SK-N-SH (cell line): ENCODE measurements at regions not wholly inside any gene's neighbourhood (a gene's known extent, or its start where the extent isn't known, plus 50 kb on each side); places are given as distances from the start of the nearest gene placed in this dataset.

Source experiments
- CTCF ChIA-PET: fragments of 300-600, 350-600 bp; formaldehyde crosslinking; extraction: SDS; loops from one replicate; lab custom pipeline; 2021; lab: Yijun Ruan, JAX
- POLR2A ChIA-PET: fragments of 350-600 bp; sonication (Branson Sonifier 250); formaldehyde crosslinking; extraction: SDS; loops from one replicate; lab custom pipeline; 2020; ENCODE audit warnings: antibody characterized with exemption, inconsistent platforms; lab: Yijun Ruan, JAX
- DNase-seq: peaks from one replicate; pipeline ENCODE4 v3.0.0; 2012
- H2AFZ ChIP-seq: fragments of 200-600 bp; sonication (generic); 2 replicates; pipeline ENCODE4 v1.8.1; 2016; ENCODE audit warnings: antibody characterized with exemption, mild to moderate bottlenecking, low read depth
- H3F3A ChIP-seq: fragments of 200-600 bp; sonication (generic); replicated peaks from 2 replicates; pipeline ENCODE3; 2016; ENCODE audit warnings: antibody characterized with exemption, mild to moderate bottlenecking; ENCODE audit not compliant: insufficient read depth
- H3K27ac ChIP-seq, 2 experiments: fragments of 200-500 bp in 1 of 2; fragments of 200-600 bp in 1 of 2; sonication (Bioruptor generic) in 1 of 2; sonication (generic), shearing (Covaris generic) in 1 of 2; 2 replicates each; pipeline versions ENCODE4 v1.5.1 to v1.6.1; 2014 to 2016; ENCODE audit warnings: low read depth in 2 of 2, inconsistent platforms in 1 of 2, low read length in 1 of 2, mild to moderate bottlenecking in 1 of 2, mixed read lengths in 1 of 2
- H3K27me3 ChIP-seq: fragments of 200-600 bp; sonication (generic), shearing (Covaris generic); 2 replicates; pipeline ENCODE4 v1.6.1; 2016; ENCODE audit warnings: mixed run types; ENCODE audit not compliant: insufficient read depth
- H3K36me3 ChIP-seq, 2 experiments: fragments of 200-500 bp in 1 of 2; fragments of 200-600 bp in 1 of 2; sonication (Bioruptor generic) in 1 of 2; sonication (generic) in 1 of 2; replicated peaks in 1 of 2; 2 replicates each; pipeline versions ENCODE3 to v1.5.1; 2014 to 2016; ENCODE audit warnings: low read length in 1 of 2, mild to moderate bottlenecking in 1 of 2; ENCODE audit not compliant: insufficient read depth in 2 of 2, control insufficient read depth in 1 of 2
- H3K4me1 ChIP-seq, 2 experiments: fragments of 200-500 bp in 1 of 2; fragments of 200-600 bp in 1 of 2; sonication (Bioruptor generic) in 1 of 2; sonication (generic), shearing (Covaris generic) in 1 of 2; 2 replicates each; pipeline versions ENCODE4 v1.5.1 to v1.6.1; 2014 to 2016; ENCODE audit warnings: low read depth in 1 of 2, low read length in 1 of 2, mixed run types in 1 of 2; ENCODE audit not compliant: insufficient read depth in 2 of 2, control insufficient read depth in 1 of 2
- H3K4me2 ChIP-seq: fragments of 200-600 bp; sonication (generic), shearing (Covaris generic); 2 replicates; pipeline ENCODE4 v1.6.1; 2017; ENCODE audit warnings: mixed run types
- H3K4me3 ChIP-seq, 2 experiments: fragments of 200-500 bp in 1 of 2; fragments of 200-600 bp in 1 of 2; sonication (Bioruptor generic) in 1 of 2; sonication (generic), shearing (Covaris generic) in 1 of 2; 2 replicates each; pipeline versions ENCODE4 v1.5.1 to v1.8.1; 2014 to 2016; ENCODE audit warnings: low read depth in 2 of 2, inconsistent platforms in 1 of 2, low read length in 1 of 2, mild to moderate bottlenecking in 1 of 2, mixed read lengths in 1 of 2, moderate library complexity in 1 of 2
- H3K79me2 ChIP-seq: fragments of 200-600 bp; sonication (generic); 2 replicates; pipeline ENCODE4 v1.8.1; 2017; ENCODE audit warnings: mild to moderate bottlenecking; ENCODE audit not compliant: insufficient read depth
- H3K9ac ChIP-seq: fragments of 200-600 bp; sonication (generic); 2 replicates; pipeline ENCODE4 v1.6.1; 2017; ENCODE audit warnings: mixed run types
- H3K9me2 ChIP-seq: fragments of 200-600 bp; sonication (generic); 2 replicates; pipeline ENCODE4 v1.6.1; 2017; ENCODE audit warnings: mixed run types
- H3K9me3 ChIP-seq: fragments of 200-600 bp; sonication (generic); 2 replicates; pipeline ENCODE4 v1.6.1; 2017; ENCODE audit warnings: mixed run types, mild to moderate bottlenecking, moderate library complexity
- H4K20me1 ChIP-seq: fragments of 200-600 bp; sonication (generic); 2 replicates; pipeline ENCODE4 v1.6.1; 2017; ENCODE audit warnings: mild to moderate bottlenecking, mixed run types; ENCODE audit not compliant: insufficient read depth
- CHD2 ChIP-seq: fragments of 150-350 bp; IDR thresholded peaks from 2 replicates; pipeline ENCODE4 v1.6.1; 2018; ENCODE audit warnings: low read length; ENCODE audit not compliant: partially characterized antibody
- ELF1 ChIP-seq: IDR thresholded peaks from 2 replicates; pipeline ENCODE4 v1.4.0; 2012
- EP300 ChIP-seq, 2 experiments: IDR thresholded peaks; 2 replicates each; pipeline versions ENCODE4 v1.4.0 to v1.6.1; 2012; ENCODE audit warnings: borderline replicate concordance in 1 of 2, low read depth in 1 of 2, low read length in 1 of 2
- EZH2phosphoT487 ChIP-seq: fragments of 200-600 bp; sonication (generic); IDR thresholded peaks from 2 replicates; pipeline ENCODE4 v1.6.1; 2017; ENCODE audit warnings: low read depth, mixed run types, mild to moderate bottlenecking, antibody characterized with exemption, moderate library complexity, borderline replicate concordance
- FOSL2 ChIP-seq: IDR thresholded peaks from 2 replicates; pipeline ENCODE4 v1.4.0; 2012; ENCODE audit warnings: low read depth, mild to moderate bottlenecking, moderate library complexity, borderline replicate concordance
- GATA2 ChIP-seq: sonication (generic); formaldehyde crosslinking; IDR thresholded peaks from 2 replicates; pipeline ENCODE4 v1.5.0; 2020; ENCODE audit warnings: mild to moderate bottlenecking, missing genetic modification reagents
- JUND ChIP-seq: IDR thresholded peaks from 2 replicates; pipeline ENCODE4 v1.4.0; 2012
- MEF2A ChIP-seq: IDR thresholded peaks from 2 replicates; pipeline ENCODE4 v1.4.0; 2012; ENCODE audit warnings: low read depth, borderline replicate concordance
- MXI1 ChIP-seq: IDR thresholded peaks from 2 replicates; pipeline ENCODE4 v1.6.1; 2012; ENCODE audit warnings: mild to moderate bottlenecking, low read depth, low read length, improper control_type of control experiment
- NFIC ChIP-seq: IDR thresholded peaks from 2 replicates; pipeline ENCODE4 v1.4.0; 2012; ENCODE audit warnings: borderline replicate concordance
- NRF1 ChIP-seq: IDR thresholded peaks from 2 replicates; pipeline ENCODE4 v1.6.1; 2012; ENCODE audit warnings: low read depth, mild to moderate bottlenecking, low read length
- POLR2AphosphoS5 ChIP-seq: IDR thresholded peaks from 2 replicates; pipeline ENCODE4 v1.6.1; 2012; ENCODE audit warnings: low read depth, low read length
- RCOR1 ChIP-seq: fragments of 150-350 bp; IDR thresholded peaks from 2 replicates; pipeline ENCODE4 v1.6.1; 2017; ENCODE audit warnings: antibody characterized with exemption, low read length
- SIN3A ChIP-seq: IDR thresholded peaks from 2 replicates; pipeline ENCODE4 v1.6.1; 2012; ENCODE audit warnings: low read depth, mild to moderate bottlenecking, low read length, moderate library complexity, borderline replicate concordance
- TAF1 ChIP-seq: IDR thresholded peaks from 2 replicates; pipeline ENCODE4 v1.6.1; 2012; ENCODE audit warnings: low read depth, mild to moderate bottlenecking, low read length, moderate library complexity, borderline replicate concordance
- TCF12 ChIP-seq: IDR thresholded peaks from 2 replicates; pipeline ENCODE4 v1.4.0; 2012
- WGBS: methylation state at CpG from one replicate; pipeline ENCODE4 v1.1.6; 2017; ENCODE audit warnings: low lambda C conversion rate; 5-methylcytosine and 5-hydroxymethylcytosine counted together
- TF ChIP-seq, protein P1 (sequence below): IDR thresholded peaks from 2 replicates; pipeline ENCODE4; 2012
- TF ChIP-seq, protein P2 (sequence below): fragments of 150-350 bp; IDR thresholded peaks from 2 replicates; pipeline ENCODE4 v1.6.1; 2017; ENCODE audit warnings: antibody characterized with exemption, low read length, low read depth, borderline replicate concordance
- TF ChIP-seq, protein P3 (sequence below): IDR thresholded peaks from 2 replicates; pipeline ENCODE4 v1.4.0; 2012; ENCODE audit warnings: low read depth, borderline replicate concordance
- TF ChIP-seq, protein P4 (sequence below): IDR thresholded peaks from 2 replicates; pipeline ENCODE4 v1.4.0; 2012; ENCODE audit warnings: low read depth, borderline replicate concordance

DNA sequence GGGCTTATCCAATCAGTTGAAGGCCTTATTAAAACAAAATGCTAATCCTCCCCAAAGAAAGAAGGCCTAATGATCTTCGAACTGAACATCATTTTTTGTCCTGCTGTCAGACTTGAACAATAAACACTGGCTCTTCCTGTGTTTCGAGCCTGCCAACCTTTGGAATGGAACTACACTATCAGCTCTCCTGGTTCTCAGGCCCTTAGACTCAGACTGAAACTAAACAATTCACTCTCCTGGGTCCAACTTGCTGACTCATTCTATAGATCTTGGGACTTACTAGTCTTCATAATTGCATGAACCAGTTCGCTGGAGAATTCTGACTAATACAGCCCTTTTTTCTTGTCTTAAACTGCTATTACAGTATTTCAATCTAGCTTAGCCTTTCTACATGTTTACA, 235.2 kb downstream of the LNPK start:
- ChIA-PET CTCF (no interaction called here), POLR2A (no interaction called here)
- H3K9me2 ChIP-seq, result no peaks in the 10 kb centered on the region
- H3K9ac ChIP-seq, result no peak overlapping the region
- H3K4me3 ChIP-seq, result no peak overlapping the region
- no peaks in the 10 kb centered on the region for H3K79me2 ChIP-seq
- 7% methylated on average over 3 of the region's 3 CpGs for WGBS
- H4K20me1 ChIP-seq, result no peaks in the 10 kb centered on the region
- H3K4me1 ChIP-seq, result no peaks in the 10 kb centered on the region
- TF ChIP-seq, protein P1, sequence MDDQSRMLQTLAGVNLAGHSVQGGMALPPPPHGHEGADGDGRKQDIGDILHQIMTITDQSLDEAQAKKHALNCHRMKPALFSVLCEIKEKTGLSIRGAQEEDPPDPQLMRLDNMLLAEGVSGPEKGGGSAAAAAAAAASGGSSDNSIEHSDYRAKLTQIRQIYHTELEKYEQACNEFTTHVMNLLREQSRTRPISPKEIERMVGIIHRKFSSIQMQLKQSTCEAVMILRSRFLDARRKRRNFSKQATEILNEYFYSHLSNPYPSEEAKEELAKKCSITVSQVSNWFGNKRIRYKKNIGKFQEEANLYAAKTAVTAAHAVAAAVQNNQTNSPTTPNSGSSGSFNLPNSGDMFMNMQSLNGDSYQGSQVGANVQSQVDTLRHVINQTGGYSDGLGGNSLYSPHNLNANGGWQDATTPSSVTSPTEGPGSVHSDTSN, result no peak
- TF ChIP-seq GATA2 (CRISPR knock-in tag), result no peak
- TF ChIP-seq RCOR1, result no peak
- TF ChIP-seq TCF12, result no peak
- no peak for TF ChIP-seq JUND
- no peak for TF ChIP-seq NRF1
- TF ChIP-seq EZH2phosphoT487, result no peak
- no peak for TF ChIP-seq ELF1
- TF ChIP-seq MEF2A, result no peak
- TF ChIP-seq, protein P2, sequence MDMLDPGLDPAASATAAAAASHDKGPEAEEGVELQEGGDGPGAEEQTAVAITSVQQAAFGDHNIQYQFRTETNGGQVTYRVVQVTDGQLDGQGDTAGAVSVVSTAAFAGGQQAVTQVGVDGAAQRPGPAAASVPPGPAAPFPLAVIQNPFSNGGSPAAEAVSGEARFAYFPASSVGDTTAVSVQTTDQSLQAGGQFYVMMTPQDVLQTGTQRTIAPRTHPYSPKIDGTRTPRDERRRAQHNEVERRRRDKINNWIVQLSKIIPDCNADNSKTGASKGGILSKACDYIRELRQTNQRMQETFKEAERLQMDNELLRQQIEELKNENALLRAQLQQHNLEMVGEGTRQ, result no peak
- TF ChIP-seq TAF1, result no peak
- TF ChIP-seq, protein P3, sequence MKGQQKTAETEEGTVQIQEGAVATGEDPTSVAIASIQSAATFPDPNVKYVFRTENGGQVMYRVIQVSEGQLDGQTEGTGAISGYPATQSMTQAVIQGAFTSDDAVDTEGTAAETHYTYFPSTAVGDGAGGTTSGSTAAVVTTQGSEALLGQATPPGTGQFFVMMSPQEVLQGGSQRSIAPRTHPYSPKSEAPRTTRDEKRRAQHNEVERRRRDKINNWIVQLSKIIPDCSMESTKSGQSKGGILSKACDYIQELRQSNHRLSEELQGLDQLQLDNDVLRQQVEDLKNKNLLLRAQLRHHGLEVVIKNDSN, result no peak
- TF ChIP-seq, protein P4, sequence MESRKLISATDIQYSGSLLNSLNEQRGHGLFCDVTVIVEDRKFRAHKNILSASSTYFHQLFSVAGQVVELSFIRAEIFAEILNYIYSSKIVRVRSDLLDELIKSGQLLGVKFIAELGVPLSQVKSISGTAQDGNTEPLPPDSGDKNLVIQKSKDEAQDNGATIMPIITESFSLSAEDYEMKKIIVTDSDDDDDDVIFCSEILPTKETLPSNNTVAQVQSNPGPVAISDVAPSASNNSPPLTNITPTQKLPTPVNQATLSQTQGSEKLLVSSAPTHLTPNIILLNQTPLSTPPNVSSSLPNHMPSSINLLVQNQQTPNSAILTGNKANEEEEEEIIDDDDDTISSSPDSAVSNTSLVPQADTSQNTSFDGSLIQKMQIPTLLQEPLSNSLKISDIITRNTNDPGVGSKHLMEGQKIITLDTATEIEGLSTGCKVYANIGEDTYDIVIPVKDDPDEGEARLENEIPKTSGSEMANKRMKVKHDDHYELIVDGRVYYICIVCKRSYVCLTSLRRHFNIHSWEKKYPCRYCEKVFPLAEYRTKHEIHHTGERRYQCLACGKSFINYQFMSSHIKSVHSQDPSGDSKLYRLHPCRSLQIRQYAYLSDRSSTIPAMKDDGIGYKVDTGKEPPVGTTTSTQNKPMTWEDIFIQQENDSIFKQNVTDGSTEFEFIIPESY, result no peak
- H3F3A ChIP-seq, result no peaks in the 10 kb centered on the region
- H3K4me2 ChIP-seq, result no peak overlapping the region
- no peaks in the 10 kb centered on the region for H3K27me3 ChIP-seq
- H2AFZ ChIP-seq, result no peak overlapping the region
- no peaks in the 10 kb centered on the region for H3K36me3 ChIP-seq
- H3K27ac ChIP-seq, result no peak overlapping the region
- DNase-seq, result no peak
- no peaks in the 10 kb centered on the region for H3K9me3 ChIP-seq

DNA sequence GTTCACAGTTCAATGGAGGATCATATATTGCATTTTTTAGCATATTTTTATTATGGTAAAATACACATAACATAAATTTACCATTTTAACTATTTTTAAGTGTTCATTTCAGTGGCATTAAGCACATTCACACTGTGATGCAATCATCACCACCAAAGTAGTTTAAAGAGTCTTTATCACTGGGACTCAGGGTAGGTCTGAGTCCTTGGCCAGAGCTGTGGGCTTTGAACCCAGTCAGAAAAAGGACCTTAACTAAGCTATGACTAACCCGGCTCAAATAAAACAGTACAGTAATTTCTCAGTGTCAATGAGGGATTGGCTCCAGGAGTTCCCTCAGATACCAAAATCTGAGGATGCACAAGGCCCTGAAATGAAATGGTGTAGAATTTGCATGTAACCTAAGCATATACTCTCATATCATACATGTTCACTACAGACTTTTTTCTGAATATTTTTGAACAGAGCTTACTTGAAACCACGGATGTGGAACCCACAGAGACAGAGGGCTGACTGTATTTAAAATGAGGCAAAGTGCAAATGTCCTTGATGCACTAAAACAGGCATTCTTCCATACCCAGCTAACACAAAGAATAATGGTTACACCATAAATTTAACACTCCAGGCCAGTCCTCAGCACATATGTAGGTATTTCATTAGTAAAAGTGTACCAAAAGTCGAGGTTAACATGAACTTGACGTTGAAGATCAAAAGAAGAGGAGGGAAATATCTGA, 246.2 kb downstream of the LNPK start:
- Histone ChIP-seq H3K4me1 (no peaks in the 10 kb centered on the region), H3K27me3 (no peaks in the 10 kb centered on the region), H3K4me3 (no peak overlapping the region), H4K20me1 (no peaks in the 10 kb centered on the region), H3K9ac (no peak overlapping the region), H2AFZ (no peak overlapping the region), H3K4me2 (no peak overlapping the region), H3K9me2 (no peaks in the 10 kb centered on the region), H3K9me3 (no peaks in the 10 kb centered on the region), H3K27ac (no peak overlapping the region), H3K36me3 (no peaks in the 10 kb centered on the region), H3K79me2 (no peaks in the 10 kb centered on the region), H3F3A (no peaks in the 10 kb centered on the region)
- CTCF ChIA-PET, result no interaction called here
- DNase-seq, result no peak
- WGBS, result 9% methylated on average over 4 of the region's 4 CpGs
- POLR2A ChIA-PET, result no interaction called here
- no peak for TF ChIP-seq SIN3A
- no peak for TF ChIP-seq TCF12
- no peak for TF ChIP-seq MEF2A
- TF ChIP-seq CHD2, result no peak
- no peak for TF ChIP-seq GATA2 (CRISPR knock-in tag)
- no peak for TF ChIP-seq NRF1
- no peak for TF ChIP-seq EP300 (IDR thresholded peaks at IDR 0.05; ENCODE audit: borderline replicate concordance in 1 of 2, low read depth in 1 of 2, low read length in 1 of 2)
- no peak for TF ChIP-seq MXI1
- TF ChIP-seq, protein P2, result no peak
- no peak for TF ChIP-seq ELF1
- TF ChIP-seq NFIC, result no peak
- TF ChIP-seq FOSL2, result no peak
- TF ChIP-seq POLR2AphosphoS5, result no peak
- no peak for TF ChIP-seq RCOR1
- no peak for TF ChIP-seq TAF1
